GM21723 (cell line): ENCODE measurements at regions not wholly inside any gene's neighbourhood (a gene's known extent, or its start where the extent isn't known, plus 50 kb on each side); places are given as distances from the start of the nearest gene placed in this dataset.
"Not testable (repeated sequence)": the region's sequence is repeated elsewhere in the genome, so short reads cannot be mapped to it uniquely, and the experiment has no call there.

Experiments
- ATAC-seq: cut with Tn5 transposase; IDR thresholded peaks from one replicate; pipeline ENCODE4 v1.9.1; 2021; ENCODE audit warnings: mild to moderate bottlenecking, moderate library complexity; ENCODE audit not compliant: unreplicated experiment

- ATAC-seq: no peak
Observed at GRCh38 chr1:148386617-148387016, 96.5 kb downstream of the PPIAL4G start.

- ATAC-seq: not testable (repeated sequence)
Observed at GRCh38 chr1:148386031-148386398, 97.1 kb downstream of the PPIAL4G start.

GRCh38 chr1:148385371-148386030 is 97.6 kb downstream of the PPIAL4G start:
- no peak for ATAC-seq

- ATAC-seq: no peak
Observed at GRCh38 chr1:148383966-148384365, 99.1 kb downstream of the PPIAL4G start.

- ATAC-seq: no peak
Observed at GRCh38 chr1:148379697-148380096, 103.4 kb downstream of the PPIAL4G start.

- no peak for ATAC-seq
Observed at GRCh38 chr1:148379170-148379500, 104.0 kb downstream of the PPIAL4G start.

GRCh38 chr1:148377992-148378391 is 105.1 kb downstream of the PPIAL4G start:
- not testable (repeated sequence) for ATAC-seq

GRCh38 chr1:148377045-148377444 is 106.1 kb downstream of the PPIAL4G start:
- ATAC-seq: not testable (repeated sequence)

GRCh38 chr1:148374101-148374500 is 109.0 kb downstream of the PPIAL4G start:
- no peak for ATAC-seq

- no peak for ATAC-seq
Observed at GRCh38 chr1:148373192-148373925, 109.7 kb downstream of the PPIAL4G start.

- no peak for ATAC-seq
Observed at GRCh38 chr1:148372731-148373130, 110.4 kb downstream of the PPIAL4G start.

- ATAC-seq: not testable (repeated sequence)
Observed at GRCh38 chr1:148372051-148372726, 110.9 kb downstream of the PPIAL4G start.

GRCh38 chr1:148371551-148371994 is 111.5 kb downstream of the PPIAL4G start:
- ATAC-seq: not testable (repeated sequence)

- ATAC-seq: not testable (repeated sequence)
Observed at GRCh38 chr1:148370661-148371060, 112.4 kb downstream of the PPIAL4G start.

GRCh38 chr1:148367596-148367995 is 115.5 kb downstream of the PPIAL4G start:
- no peak for ATAC-seq

GRCh38 chr1:148366136-148366753 is 116.9 kb downstream of the PPIAL4G start:
- not testable (repeated sequence) for ATAC-seq

- ATAC-seq: not testable (repeated sequence)
Observed at GRCh38 chr1:148365151-148365550, 118.0 kb downstream of the PPIAL4G start.

- not testable (repeated sequence) for ATAC-seq
Observed at GRCh38 chr1:148363979-148364378, 119.1 kb downstream of the PPIAL4G start.

- no peak for ATAC-seq
Observed at GRCh38 chr1:148363439-148363810, 119.7 kb downstream of the PPIAL4G start.

GRCh38 chr1:148362626-148363438 is 120.3 kb downstream of the PPIAL4G start:
- no peak for ATAC-seq

- ATAC-seq: no peak
Observed at GRCh38 chr1:148362216-148362611, 120.9 kb downstream of the PPIAL4G start.
